NCI-H2227 (cell line): ENCODE measurements at regions not wholly inside any gene's neighbourhood (a gene's known extent, or its start where the extent isn't known, plus 50 kb on each side); places are given as distances from the start of the nearest gene placed in this dataset.
"Not testable (repeated sequence)": the region's sequence is repeated elsewhere in the genome, so short reads cannot be mapped to it uniquely, and the experiment has no call there.

Experiments used
- DNase-seq: peaks from one replicate; lab custom pipeline; 2025; ENCODE audit not compliant: unreplicated experiment; lab: John Stamatoyannopoulos, UW

DNA sequence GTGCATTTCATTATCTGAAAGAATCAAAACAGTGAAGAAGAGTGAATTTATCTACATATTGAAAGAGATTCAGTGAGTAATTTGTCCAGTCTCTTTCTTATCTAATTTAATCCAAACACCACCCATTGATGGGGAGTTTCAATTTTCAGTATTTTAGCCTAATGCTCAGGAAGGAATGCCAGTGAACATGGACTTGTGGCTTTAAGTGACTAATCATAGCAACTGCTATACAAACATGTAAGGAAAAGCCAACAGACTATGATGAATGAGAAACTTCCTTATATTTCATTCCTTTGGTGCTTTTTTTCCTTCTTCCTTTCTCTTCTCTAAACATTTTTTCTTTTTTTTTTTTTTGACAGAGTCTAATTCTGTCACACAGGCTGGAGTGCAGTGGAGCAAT, 885.8 kb downstream of the KCNJ2 start:
- no peak for DNase-seq

DNA sequence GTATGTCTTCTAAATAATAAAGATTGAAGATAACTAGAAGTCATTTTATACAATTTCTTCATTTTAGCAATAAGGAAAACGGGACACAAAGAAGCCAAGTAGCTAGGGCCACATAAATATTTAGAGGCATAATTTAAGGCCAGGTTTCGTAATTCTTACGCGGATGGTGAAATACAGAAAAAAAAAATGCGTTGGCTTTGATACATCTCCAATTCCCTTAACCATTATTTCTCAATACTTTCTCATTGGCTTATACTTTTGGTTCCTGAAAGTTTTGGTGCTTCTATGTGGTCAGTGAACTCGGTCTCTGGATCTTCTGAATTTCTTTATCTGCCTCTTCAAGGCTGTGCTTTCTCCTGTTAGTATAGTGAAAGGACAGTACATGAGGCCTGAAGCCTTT, 888.1 kb downstream of the KCNJ2 start:
- DNase-seq, result no peak

DNA sequence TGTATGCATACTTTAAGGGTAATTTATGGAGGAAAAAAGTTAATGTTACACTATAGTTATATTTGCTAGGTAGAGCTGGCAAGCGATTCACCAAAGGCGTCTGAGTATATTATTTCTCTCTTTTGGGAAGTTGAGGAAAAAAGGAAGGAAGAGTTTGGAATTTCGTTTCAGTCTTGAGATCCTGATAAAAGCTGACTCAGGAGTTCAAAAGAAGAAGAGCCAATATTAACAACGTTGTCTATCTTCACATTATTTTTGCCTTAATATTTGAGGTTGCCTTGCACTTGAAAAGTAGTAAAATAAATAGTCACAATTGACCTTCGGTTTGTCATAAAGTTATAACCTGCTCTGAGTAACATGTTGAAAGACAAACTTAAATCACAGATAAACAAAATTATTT, 888.6 kb downstream of the KCNJ2 start:
- DNase-seq, result no peak

GRCh38 chr17:71063127-71063526, 893.8 kb downstream of the KCNJ2 start:
- peak; percentile 40 for DNase-seq

DNA sequence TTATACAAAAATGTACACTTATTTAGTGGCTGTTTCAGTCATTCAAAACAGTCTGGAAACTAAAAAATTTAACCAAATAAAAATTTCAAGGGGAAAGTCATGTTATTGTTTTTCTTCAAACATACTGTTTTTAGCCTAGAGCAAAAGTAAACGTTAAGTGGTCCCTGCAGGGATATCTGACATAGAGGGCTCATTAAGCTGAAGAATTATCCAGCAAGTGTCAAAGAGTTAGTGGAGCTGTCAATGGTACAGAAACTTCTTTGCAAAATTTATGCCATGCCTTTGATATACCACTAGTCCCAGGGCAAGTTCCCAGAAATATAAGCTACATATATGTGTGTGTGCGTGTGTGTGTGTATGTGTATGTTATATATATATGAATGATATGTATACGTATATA, 894.2 kb downstream of the KCNJ2 start:
- DNase-seq, result no peak

- no peak for DNase-seq
These were observed 898.5 kb downstream of the KCNJ2 start for GRCh38 chr17:71067669-71068407.

DNA sequence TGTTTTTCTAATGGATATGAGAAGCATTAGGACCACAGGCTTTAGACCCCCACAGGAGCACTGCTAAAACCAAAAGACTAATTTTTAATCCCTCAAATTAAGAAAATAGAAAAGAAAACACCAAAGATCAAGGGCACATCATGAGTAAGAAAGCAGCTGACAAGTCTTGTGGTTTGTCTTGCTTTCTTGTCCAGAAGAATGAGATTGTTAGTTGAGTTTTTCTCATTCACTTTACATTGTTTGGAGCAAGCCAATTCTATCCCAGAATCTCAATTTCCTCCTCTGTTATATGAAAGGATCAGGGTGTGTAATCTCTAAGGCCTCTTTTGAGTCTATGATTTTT, 899.0 kb downstream of the KCNJ2 start:
- no peak for DNase-seq

- DNase-seq, result no peak
These were observed 901.7 kb downstream of the KCNJ2 start for GRCh38 chr17:71071041-71071440.

GRCh38 chr17:71071837-71072236, 902.5 kb downstream of the KCNJ2 start:
- no peak for DNase-seq

- no peak for DNase-seq
These were observed 911.6 kb downstream of the KCNJ2 start for GRCh38 chr17:71080937-71081336.

DNA sequence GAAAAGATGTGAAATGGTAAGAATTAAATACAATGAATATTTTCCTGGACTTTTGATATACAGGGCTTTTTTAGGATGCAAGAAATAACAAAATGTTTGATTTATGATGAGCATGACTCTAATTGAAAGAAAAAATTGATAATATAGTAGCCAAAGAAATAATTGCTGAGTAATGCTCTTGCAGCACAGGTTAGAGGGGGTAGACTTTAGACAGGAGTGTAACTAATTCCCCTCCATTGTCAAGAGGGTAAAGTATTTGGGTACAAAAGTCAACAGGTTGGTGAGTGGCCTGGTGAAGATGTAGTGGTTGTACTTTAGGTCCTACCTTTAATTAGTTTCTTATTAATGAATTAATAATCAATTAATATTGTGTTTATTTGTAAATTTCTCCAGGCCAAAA, 912.3 kb downstream of the KCNJ2 start:
- no peak for DNase-seq

GRCh38 chr17:71084219-71084618, 914.9 kb downstream of the KCNJ2 start:
- DNase-seq, result no peak

GRCh38 chr17:71084838-71085237, 915.5 kb downstream of the KCNJ2 start:
- no peak for DNase-seq

DNA sequence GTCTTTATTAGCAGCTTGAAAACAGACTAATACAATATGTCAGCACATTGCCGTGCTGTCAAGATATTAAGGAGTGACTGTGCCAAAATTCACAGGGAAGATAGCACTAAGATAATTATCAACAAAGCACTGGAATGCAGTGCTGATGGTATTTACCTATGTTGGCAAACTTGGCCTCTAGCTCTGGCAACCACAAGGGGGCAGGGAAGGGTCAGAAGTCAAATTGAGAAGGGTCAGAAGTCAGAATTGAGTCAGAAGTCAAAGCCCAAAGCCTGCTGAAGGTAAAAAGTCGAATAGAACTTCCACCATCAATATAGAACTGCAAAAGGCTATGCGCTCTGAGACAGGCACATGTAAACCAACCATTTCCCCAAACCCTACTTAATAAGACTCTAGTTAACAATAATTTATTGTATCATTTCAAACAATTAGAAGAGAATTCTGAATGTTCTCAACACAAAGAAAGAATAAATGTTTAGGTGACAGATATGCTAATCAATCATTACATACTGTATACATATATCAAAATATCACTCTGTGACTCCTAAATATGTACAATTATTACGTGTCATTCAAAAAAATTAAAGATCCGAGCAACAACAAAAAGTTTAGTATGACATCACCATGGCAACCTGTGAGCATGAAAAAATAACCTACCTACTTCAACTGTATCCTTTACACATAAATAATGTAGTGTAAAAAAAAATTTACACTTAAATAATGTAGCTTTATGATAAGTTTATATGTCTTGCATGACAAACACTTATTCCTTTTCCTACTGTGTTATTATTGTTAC, 916.1 kb downstream of the KCNJ2 start:
- no peak for DNase-seq

DNA sequence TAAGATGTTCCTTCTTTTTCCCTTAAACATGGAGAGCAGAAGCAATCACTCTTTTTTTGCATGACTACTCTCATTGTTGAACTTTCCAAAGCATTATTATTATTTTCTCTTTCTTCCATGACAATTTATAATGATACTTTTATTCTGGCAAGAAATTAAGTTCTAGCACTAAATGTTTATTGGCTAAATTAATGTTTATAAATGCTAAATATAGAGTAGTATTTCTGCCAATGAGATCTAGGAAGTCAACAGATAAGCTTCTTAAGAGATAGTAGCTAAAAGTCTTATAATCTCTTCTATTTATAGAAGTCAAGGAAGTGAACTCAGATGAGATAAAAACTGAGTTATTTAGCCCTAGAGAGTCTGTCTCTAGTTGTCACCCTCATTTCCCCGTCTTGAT, 920.1 kb downstream of the KCNJ2 start:
- no peak for DNase-seq

DNA sequence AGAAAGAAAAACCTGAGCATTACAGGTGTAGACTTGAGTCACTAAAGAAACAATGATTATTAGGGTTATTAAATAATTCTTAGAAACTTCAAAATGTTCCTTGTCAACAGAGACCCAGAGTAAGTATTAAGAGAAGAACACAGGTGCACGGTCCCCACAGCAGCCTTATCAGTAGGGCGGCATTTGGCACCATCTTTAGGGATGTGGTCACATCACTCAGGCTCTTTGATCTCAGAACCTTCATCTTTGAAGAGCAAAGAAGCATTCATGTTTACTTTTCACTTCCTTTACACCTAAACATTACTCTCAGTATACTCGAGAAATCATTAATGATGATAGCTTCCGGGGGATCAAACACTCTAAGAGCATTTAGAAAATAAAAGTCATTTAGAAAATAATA, 928.7 kb downstream of the KCNJ2 start:
- DNase-seq, result no peak

DNA sequence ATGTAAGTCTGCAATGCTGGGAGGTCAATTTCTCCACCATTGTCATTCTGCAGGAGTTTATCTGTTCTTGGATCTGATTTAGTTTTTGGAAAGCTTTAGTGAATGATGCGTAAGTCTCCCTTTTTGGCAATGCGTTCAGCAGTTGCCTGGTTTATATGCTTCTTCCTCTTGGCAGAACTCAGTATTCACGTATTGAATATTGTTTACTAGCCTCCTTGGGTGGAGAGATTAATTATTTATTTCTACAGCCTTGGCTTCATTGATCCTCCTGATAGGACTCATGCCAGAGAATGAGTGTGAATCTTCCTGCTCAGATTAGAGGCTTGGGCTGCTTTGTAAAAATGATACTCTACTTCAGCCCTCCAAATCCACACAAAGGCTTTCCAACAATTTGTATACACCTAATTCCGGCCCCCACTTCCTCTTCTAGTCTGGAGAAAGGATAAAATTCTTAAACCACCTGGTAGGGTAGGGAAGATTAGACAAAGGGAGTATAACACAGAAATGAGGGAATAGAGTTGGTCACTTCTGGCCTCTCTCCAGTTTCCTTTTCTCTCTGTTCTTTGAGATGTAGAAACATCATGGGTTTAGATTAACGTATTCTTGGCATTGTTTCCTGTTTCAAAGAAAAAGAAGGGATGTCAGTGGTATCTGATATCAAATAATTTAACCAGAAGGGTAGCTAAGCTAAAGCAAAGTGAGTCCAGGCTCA, 929.8 kb downstream of the KCNJ2 start:
- no peak for DNase-seq

DNA sequence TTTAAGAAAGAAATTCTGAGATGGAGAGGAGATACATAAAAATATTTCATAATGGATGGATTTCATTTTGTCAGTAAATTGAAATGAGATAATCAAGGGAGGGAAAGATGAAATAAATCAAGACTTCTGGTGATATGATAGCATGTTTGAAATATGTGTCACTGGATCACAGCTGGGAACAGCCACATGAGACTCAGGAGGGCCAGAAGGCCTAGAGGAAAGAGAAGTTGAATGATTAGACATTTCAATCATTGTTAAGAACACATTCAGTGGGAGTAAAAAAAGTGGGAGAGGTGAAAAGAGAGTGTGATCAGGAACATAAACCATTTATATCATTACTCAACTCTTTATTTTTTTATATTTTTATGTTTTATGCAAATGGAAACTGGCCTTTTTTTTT, 933.4 kb downstream of the KCNJ2 start:
- no peak for DNase-seq

- no peak for DNase-seq
These were observed 934.9 kb downstream of the KCNJ2 start for GRCh38 chr17:71104225-71104624.

GRCh38 chr17:71106056-71106455, 936.7 kb downstream of the KCNJ2 start:
- DNase-seq, result not testable (repeated sequence)

GRCh38 chr17:71107136-71107535, 937.8 kb downstream of the KCNJ2 start:
- DNase-seq, result no peak

- no peak for DNase-seq
These were observed 940.4 kb downstream of the KCNJ2 start for GRCh38 chr17:71109697-71110096.
